ENCODE measurements at regions not wholly inside any gene's neighbourhood (a gene's known extent, or its start where the extent isn't known, plus 50 kb on each side); places are given as distances from the start of the nearest gene placed in this dataset.

GRCh38 chr2:37527361-37527760, 144.1 kb downstream of the CDC42EP3 start:
- Histone ChIP-seq H3K4me1 (replicated peaks in 1 of 4; ENCODE audit: control insufficient read depth in 3 of 4, insufficient read depth in 4 of 4, low read length in 3 of 4) (no peaks in the 10 kb centered on the region), H3K4me2 (ENCODE audit: insufficient read depth in 1 of 2, low read depth in 2 of 2, low read length in 2 of 2) (no peak overlapping the region), H3K9me3 (ENCODE audit: insufficient read depth in 2 of 2, low read depth in 1 of 2, low read length in 1 of 2) (no peaks in the 10 kb centered on the region), H2AK5ac (ENCODE audit: low read depth, low read length) (no peak overlapping the region), H3K23me2 (ENCODE audit: low read depth, low read length) (no peaks in the 10 kb centered on the region), H3K9ac (replicated peaks in 1 of 4; ENCODE audit: extremely low read depth in 1 of 4, low read depth in 3 of 4, low read length in 3 of 4) (no peak overlapping the region), H4K8ac (ENCODE audit: extremely low read depth, insufficient read depth, low read length) (no peak overlapping the region), H3K27me3 (replicated peaks in 1 of 4; ENCODE audit: control insufficient read depth in 3 of 4, extremely low read depth in 1 of 4, insufficient read depth in 3 of 4, low read length in 3 of 4) (no peaks in the 10 kb centered on the region), H3K23ac (ENCODE audit: insufficient read length) (no peak overlapping the region), H2BK20ac (ENCODE audit: low read length) (no peak overlapping the region), H3K14ac (ENCODE audit: insufficient read length) (no peak overlapping the region), H3K27ac (ENCODE audit: low read depth, low read length) (no peak overlapping the region), H3K36me3 (ENCODE audit: control insufficient read depth in 2 of 4, insufficient read depth in 4 of 4, low read length in 3 of 4) (no peaks in the 10 kb centered on the region), H3K79me1 (ENCODE audit: low read depth, low read length) (no peaks in the 10 kb centered on the region), H2BK120ac (replicated peaks; ENCODE audit: low read depth, low read length) (no peak overlapping the region), H3K56ac (replicated peaks; ENCODE audit: insufficient read length, low read depth, low read length) (no peak overlapping the region), H3K18ac (ENCODE audit: extremely low read depth, low read length) (no peak overlapping the region), H2BK12ac (ENCODE audit: low read depth, low read length) (no peak overlapping the region), H2AFZ (ENCODE audit: low read length) (no peak overlapping the region), H3K4ac (replicated peaks; ENCODE audit: insufficient read length, low read depth, low read length) (no peak overlapping the region), H3K4me3 (ENCODE audit: extremely low read depth in 1 of 4, insufficient read depth in 2 of 4, low read depth in 3 of 4, low read length in 4 of 4) (no peak overlapping the region), H4K5ac (ENCODE audit: insufficient read length, low read depth, low read length) (no peak overlapping the region), H3K79me2 (ENCODE audit: control insufficient read depth in 1 of 2, insufficient read depth in 2 of 2, low read length in 2 of 2) (no peaks in the 10 kb centered on the region), H4K20me1 (replicated peaks in 1 of 2; ENCODE audit: control insufficient read depth in 1 of 2, insufficient read depth in 2 of 2, low read length in 2 of 2) (no peaks in the 10 kb centered on the region), H2BK5ac (ENCODE audit: low read depth, low read length) (no peak overlapping the region), H2BK15ac (ENCODE audit: low read length) (no peak overlapping the region), H4K91ac (replicated peaks; ENCODE audit: insufficient read length, low read length) (no peak overlapping the region)
- POLR2A ChIA-PET (ENCODE audit: partially characterized antibody) = no interaction called here
- FAIRE-seq = no peak
- no peak for DNase-seq (ENCODE audit: low read depth in 1 of 2, low spot score in 2 of 2)
- WGBS, 2 experiments (ENCODE audit: extremely low coverage in 1 of 2, insufficient coverage in 1 of 2, insufficient read length in 1 of 2, insufficient replicate concordance in 2 of 2, low coverage in 1 of 2, low lambda C conversion rate in 2 of 2, missing lambda C conversion rate in 1 of 2) = 90% methylated on average over 5 of the region's 5 CpGs; no CpG with 5 or more reads in 1 of the 2 experiments
- CTCF ChIA-PET (ENCODE audit: partially characterized antibody) = no interaction called here
- TF ChIP-seq RAD21 (IDR thresholded peaks at IDR 0.05 in 1 of 2, conservative IDR thresholded peaks at IDR 0.05 in 1 of 2; ENCODE audit: low read depth in 2 of 2, low read length in 2 of 2) (no peak), ATF3 (IDR thresholded peaks at IDR 0.05; ENCODE audit: insufficient read depth, low read depth, low read length) (no peak), SAP30 (IDR thresholded peaks at IDR 0.05; ENCODE audit: insufficient read depth, insufficient replicate concordance, low read length) (no peak), SP4 (IDR thresholded peaks at IDR 0.05; ENCODE audit: low read length) (no peak), SP1 (IDR thresholded peaks at IDR 0.05; ENCODE audit: low read depth, low read length) (no peak), ASH2L (IDR thresholded peaks at IDR 0.05; ENCODE audit: low read length) (no peak), RBBP5 (IDR thresholded peaks at IDR 0.05; ENCODE audit: borderline replicate concordance, low read depth, low read length) (no peak)

Measured in H1 (cell line).